Lower leg skin (tissue), 4 donors: ENCODE measurements at regions not wholly inside any gene's neighbourhood (a gene's known extent, or its start where the extent isn't known, plus 50 kb on each side); places are given as distances from the start of the nearest gene placed in this dataset.

Experiments
- DNase-seq, 2 donors: peaks; one replicate each; pipeline ENCODE4 v3.0.0-alpha.2; 2019; ENCODE audit warnings: low spot score in 2 of 2
- H3K4me3 ChIP-seq: fragments of 200-600 bp; sonication (generic); 2 replicates; pipeline ENCODE4 v1.5.1; 2017; ENCODE audit warnings: mild to moderate bottlenecking, low read depth; ENCODE audit not compliant: poor library complexity, severe bottlenecking
- CTCF ChIP-seq, 3 donors: fragments of 450-650 bp; IDR thresholded peaks; one replicate each; pipeline ENCODE4 v1.5.1; 2016; ENCODE audit warnings: antibody characterized with exemption in 3 of 3, mild to moderate bottlenecking in 3 of 3, moderate library complexity in 2 of 3
- POLR2A ChIP-seq, 2 donors: fragments of 450-650 bp; IDR thresholded peaks; one replicate each; pipeline ENCODE4 v1.6.1; 2016 to 2017; ENCODE audit warnings: antibody characterized with exemption in 2 of 2, mild to moderate bottlenecking in 1 of 2, moderate library complexity in 1 of 2
- WGBS, 2 donors: methylation state at CpG; one replicate each; pipeline ENCODE4 v1.1.5; 2018; 5-methylcytosine and 5-hydroxymethylcytosine counted together
- intact Hi-C: fragments of 100-400 bp; cut with DNase I; formaldehyde crosslinking; loops from one replicate; pipeline ENCODE4 v1.15.0; 2023; ENCODE audit warnings: low total_unique reads

GRCh38 chr6:134523051-134523450 is 205.1 kb upstream of the SGK1 start:
- intact Hi-C loops: no loop called here
- no peak for DNase-seq
- WGBS, 2 donors: 93 to 100% methylated on average over 1 of the region's 1 CpG
- TF ChIP-seq POLR2A (IDR thresholded peaks at IDR 0.05) (no peak), CTCF (IDR thresholded peaks at IDR 0.05) (no peak)
- no peak overlapping the region for H3K4me3 ChIP-seq

GRCh38 chr6:134521116-134521501 is 203.2 kb upstream of the SGK1 start:
- no peak for DNase-seq
- intact Hi-C loops: no loop called here
- 63 to 88% methylated on average over 3 of the region's 3 CpGs for WGBS, 2 donors
- no peak overlapping the region for H3K4me3 ChIP-seq
- TF ChIP-seq POLR2A (IDR thresholded peaks at IDR 0.05): no peak
- TF ChIP-seq CTCF (IDR thresholded peaks at IDR 0.05): no peak

GRCh38 chr6:134520181-134521115 is 202.5 kb upstream of the SGK1 start:
- TF ChIP-seq POLR2A (IDR thresholded peaks at IDR 0.05) (no peak), CTCF (IDR thresholded peaks at IDR 0.05) (no peak)
- no peak for DNase-seq
- intact Hi-C loops: no loop called here
- H3K4me3 ChIP-seq: no peak overlapping the region
- WGBS, 2 donors: 60 to 74% methylated on average over 12 of the region's 12 CpGs

GRCh38 chr6:134519465-134519864 is 201.6 kb upstream of the SGK1 start:
- 53 to 64% methylated on average over 4 of the region's 4 CpGs for WGBS, 2 donors
- intact Hi-C loops: no loop called here
- DNase-seq: no peak
- no peak overlapping the region for H3K4me3 ChIP-seq
- TF ChIP-seq POLR2A (IDR thresholded peaks at IDR 0.05) (no peak), CTCF (IDR thresholded peaks at IDR 0.05) (no peak)

- intact Hi-C loops: no loop called here
- DNase-seq: no peak
- TF ChIP-seq CTCF (IDR thresholded peaks at IDR 0.05): no peak
- TF ChIP-seq POLR2A (IDR thresholded peaks at IDR 0.05): no peak
- WGBS, 2 donors: 49 to 53% methylated on average over 5 of the region's 5 CpGs
- no peak overlapping the region for H3K4me3 ChIP-seq
These were observed 200.0 kb upstream of the SGK1 start for GRCh38 chr6:134517868-134518267.
